Embryonic facial prominence (tissue), 1 donor: ENCODE measurements at regions not wholly inside any gene's neighbourhood (a gene's known extent, or its start where the extent isn't known, plus 50 kb on each side); places are given as distances from the start of the nearest gene placed in this dataset.
"Not testable (repeated sequence)": the region's sequence is repeated elsewhere in the genome, so short reads cannot be mapped to it uniquely, and the experiment has no call there.

Experiments used
- DNase-seq: peaks from one replicate; pipeline ENCODE4 v3.0.0-alpha.2; 2016; ENCODE audit errors: extremely low spot score

GRCh38 chr7:131861620-131862346, 305.4 kb upstream of the PODXL start:
- no peak for DNase-seq

- DNase-seq = no peak
Measured at GRCh38 chr7:131859147-131859821, 302.9 kb upstream of the PODXL start.

GRCh38 chr7:131858611-131859010, 302.2 kb upstream of the PODXL start:
- DNase-seq = no peak

- DNase-seq = no peak
Measured at GRCh38 chr7:131849472-131849871, 293.0 kb upstream of the PODXL start.

- no peak for DNase-seq
Measured at GRCh38 chr7:131848033-131848432, 291.6 kb upstream of the PODXL start.

GRCh38 chr7:131845573-131846314, 289.3 kb upstream of the PODXL start:
- DNase-seq = no peak

- DNase-seq = no peak
Measured at GRCh38 chr7:131844369-131844768, 287.9 kb upstream of the PODXL start.

- no peak for DNase-seq
Measured at GRCh38 chr7:131843898-131844331, 287.5 kb upstream of the PODXL start.

- DNase-seq = no peak
Measured at GRCh38 chr7:131839967-131840690, 283.7 kb upstream of the PODXL start.

- DNase-seq = no peak
Measured at GRCh38 chr7:131836733-131837132, 280.3 kb upstream of the PODXL start.

GRCh38 chr7:131835141-131835540, 278.7 kb upstream of the PODXL start:
- no peak for DNase-seq

- no peak for DNase-seq
Measured at GRCh38 chr7:131830681-131831080, 274.3 kb upstream of the PODXL start.

GRCh38 chr7:131829947-131830558, 273.6 kb upstream of the PODXL start:
- DNase-seq = no peak

GRCh38 chr7:131827421-131827820, 271.0 kb upstream of the PODXL start:
- no peak for DNase-seq

GRCh38 chr7:131826960-131827359, 270.5 kb upstream of the PODXL start:
- DNase-seq = no peak

- not testable (repeated sequence) for DNase-seq
Measured at GRCh38 chr7:131823961-131824440, 267.6 kb upstream of the PODXL start.

GRCh38 chr7:131819891-131820290, 263.5 kb upstream of the PODXL start:
- no peak for DNase-seq

- no peak for DNase-seq
Measured at GRCh38 chr7:131816391-131817007, 260.1 kb upstream of the PODXL start.

GRCh38 chr7:131808736-131809135, 252.3 kb upstream of the PODXL start:
- no peak for DNase-seq

GRCh38 chr7:131808156-131808555, 251.7 kb upstream of the PODXL start:
- not testable (repeated sequence) for DNase-seq

GRCh38 chr7:131803816-131804215, 247.4 kb upstream of the PODXL start:
- DNase-seq = no peak
